ENCODE measurements at regions not wholly inside any gene's neighbourhood (a gene's known extent, or its start where the extent isn't known, plus 50 kb on each side); places are given as distances from the start of the nearest gene placed in this dataset.

GRCh38 chr2:440403-440740 lies 152.5 kb upstream of the ALKAL2 start:
- no peak overlapping the region for H3K27ac ChIP-seq (ENCODE audit: low read length)
- H3K36me3 ChIP-seq (ENCODE audit: control insufficient read depth, insufficient read depth, low read length), result no peaks in the 10 kb centered on the region
- no peaks in the 10 kb centered on the region for H3K27me3 ChIP-seq (ENCODE audit: control insufficient read depth, insufficient read depth, low read length)
- no CpG with 5 or more reads among the region's 4 CpGs for whole genome bisulfite sequencing (ENCODE audit: insufficient coverage, low lambda C conversion rate)
- H3K4me1 ChIP-seq (ENCODE audit: control insufficient read depth, insufficient read depth, low read length), result no peaks in the 10 kb centered on the region
- no peaks in the 10 kb centered on the region for H3K9me3 ChIP-seq (ENCODE audit: control insufficient read depth, low read depth, low read length)
- DNase-seq, result no peak
- H3K4me3 ChIP-seq (ENCODE audit: low read length), result no peak overlapping the region

- no peak for DNase-seq
- Histone ChIP-seq H3K27me3 (ENCODE audit: control insufficient read depth, insufficient read depth, low read length) (no peaks in the 10 kb centered on the region), H3K27ac (ENCODE audit: low read length) (no peak overlapping the region), H3K9me3 (ENCODE audit: control insufficient read depth, low read depth, low read length) (no peaks in the 10 kb centered on the region), H3K4me3 (ENCODE audit: low read length) (no peak overlapping the region), H3K4me1 (ENCODE audit: control insufficient read depth, insufficient read depth, low read length) (no peaks in the 10 kb centered on the region), H3K36me3 (ENCODE audit: control insufficient read depth, insufficient read depth, low read length) (no peaks in the 10 kb centered on the region)
- WGBS (ENCODE audit: insufficient coverage, low lambda C conversion rate), result no CpG with 5 or more reads among the region's 24 CpGs
Measured at GRCh38 chr2:439556-440402, 151.9 kb upstream of the ALKAL2 start.

- no CpG with 5 or more reads among the region's 17 CpGs for WGBS (ENCODE audit: insufficient coverage, low lambda C conversion rate)
- DNase-seq, result no peak
- H3K27me3 ChIP-seq (ENCODE audit: control insufficient read depth, insufficient read depth, low read length), result no peaks in the 10 kb centered on the region
- H3K27ac ChIP-seq (ENCODE audit: low read length), result no peak overlapping the region
- H3K9me3 ChIP-seq (ENCODE audit: control insufficient read depth, low read depth, low read length), result no peaks in the 10 kb centered on the region
- H3K36me3 ChIP-seq (ENCODE audit: control insufficient read depth, insufficient read depth, low read length), result no peaks in the 10 kb centered on the region
- no peak overlapping the region for H3K4me3 ChIP-seq (ENCODE audit: low read length)
- no peaks in the 10 kb centered on the region for H3K4me1 ChIP-seq (ENCODE audit: control insufficient read depth, insufficient read depth, low read length)
Measured at GRCh38 chr2:439077-439476, 151.2 kb upstream of the ALKAL2 start.

- Histone ChIP-seq H3K36me3 (ENCODE audit: control insufficient read depth, insufficient read depth, low read length) (no peaks in the 10 kb centered on the region), H3K4me3 (ENCODE audit: low read length) (no peak overlapping the region), H3K27ac (ENCODE audit: low read length) (no peak overlapping the region), H3K27me3 (ENCODE audit: control insufficient read depth, insufficient read depth, low read length) (no peaks in the 10 kb centered on the region), H3K4me1 (ENCODE audit: control insufficient read depth, insufficient read depth, low read length) (no peaks in the 10 kb centered on the region), H3K9me3 (ENCODE audit: control insufficient read depth, low read depth, low read length) (no peaks in the 10 kb centered on the region)
- peak in 1 of 2 donors; percentile 14 for DNase-seq
- 20% methylated on average over 1 of the region's 15 CpGs for WGBS (ENCODE audit: insufficient coverage, low lambda C conversion rate)
Measured at GRCh38 chr2:437756-438393, 150.0 kb upstream of the ALKAL2 start.

- H3K4me1 ChIP-seq (ENCODE audit: control insufficient read depth, insufficient read depth, low read length), result no peaks in the 10 kb centered on the region
- no peaks in the 10 kb centered on the region for H3K9me3 ChIP-seq (ENCODE audit: control insufficient read depth, low read depth, low read length)
- H3K27ac ChIP-seq (ENCODE audit: low read length), result no peak overlapping the region
- H3K27me3 ChIP-seq (ENCODE audit: control insufficient read depth, insufficient read depth, low read length), result no peaks in the 10 kb centered on the region
- DNase-seq, result no peak
- no peak overlapping the region for H3K4me3 ChIP-seq (ENCODE audit: low read length)
- no peaks in the 10 kb centered on the region for H3K36me3 ChIP-seq (ENCODE audit: control insufficient read depth, insufficient read depth, low read length)
- 70% methylated on average over 2 of the region's 5 CpGs for WGBS (ENCODE audit: insufficient coverage, low lambda C conversion rate)
Measured at GRCh38 chr2:437180-437579, 149.3 kb upstream of the ALKAL2 start.

GRCh38 chr2:436205-436604 lies 148.3 kb upstream of the ALKAL2 start:
- H3K4me1 ChIP-seq (ENCODE audit: control insufficient read depth, insufficient read depth, low read length), result no peaks in the 10 kb centered on the region
- no peak overlapping the region for H3K4me3 ChIP-seq (ENCODE audit: low read length)
- no peak for DNase-seq
- H3K27me3 ChIP-seq (ENCODE audit: control insufficient read depth, insufficient read depth, low read length), result no peaks in the 10 kb centered on the region
- H3K36me3 ChIP-seq (ENCODE audit: control insufficient read depth, insufficient read depth, low read length), result no peaks in the 10 kb centered on the region
- no peaks in the 10 kb centered on the region for H3K9me3 ChIP-seq (ENCODE audit: control insufficient read depth, low read depth, low read length)
- no peak overlapping the region for H3K27ac ChIP-seq (ENCODE audit: low read length)
- no CpG with 5 or more reads among the region's 14 CpGs for WGBS (ENCODE audit: insufficient coverage, low lambda C conversion rate)

GRCh38 chr2:434625-435024 lies 146.7 kb upstream of the ALKAL2 start:
- DNase-seq, result no peak

GRCh38 chr2:433216-433615 lies 145.3 kb upstream of the ALKAL2 start:
- no peak for DNase-seq
- H3K36me3 ChIP-seq (ENCODE audit: control insufficient read depth, insufficient read depth, low read length), result no peaks in the 10 kb centered on the region
- H3K27ac ChIP-seq (ENCODE audit: low read length), result no peak overlapping the region
- H3K27me3 ChIP-seq (ENCODE audit: control insufficient read depth, insufficient read depth, low read length), result no peaks in the 10 kb centered on the region
- no peaks in the 10 kb centered on the region for H3K9me3 ChIP-seq (ENCODE audit: control insufficient read depth, low read depth, low read length)
- no peaks in the 10 kb centered on the region for H3K4me1 ChIP-seq (ENCODE audit: control insufficient read depth, insufficient read depth, low read length)
- H3K4me3 ChIP-seq (ENCODE audit: low read length), result no peak overlapping the region
- WGBS (ENCODE audit: insufficient coverage, low lambda C conversion rate), result 80% methylated on average over 1 of the region's 4 CpGs

More at GRCh38 chr2:434625-435024, 146.7 kb upstream of the ALKAL2 start:
- Histone ChIP-seq H3K9me3 (ENCODE audit: control insufficient read depth, low read depth, low read length) (no peaks in the 10 kb centered on the region), H3K36me3 (ENCODE audit: control insufficient read depth, insufficient read depth, low read length) (no peaks in the 10 kb centered on the region), H3K27me3 (ENCODE audit: control insufficient read depth, insufficient read depth, low read length) (no peaks in the 10 kb centered on the region), H3K4me3 (ENCODE audit: low read length) (no peak overlapping the region), H3K4me1 (ENCODE audit: control insufficient read depth, insufficient read depth, low read length) (no peaks in the 10 kb centered on the region), H3K27ac (ENCODE audit: low read length) (no peak overlapping the region)

- Histone ChIP-seq H3K4me1 (ENCODE audit: control insufficient read depth, insufficient read depth, low read length) (no peaks in the 10 kb centered on the region), H3K27me3 (ENCODE audit: control insufficient read depth, insufficient read depth, low read length) (no peaks in the 10 kb centered on the region), H3K27ac (ENCODE audit: low read length) (no peak overlapping the region), H3K36me3 (ENCODE audit: control insufficient read depth, insufficient read depth, low read length) (no peaks in the 10 kb centered on the region), H3K9me3 (ENCODE audit: control insufficient read depth, low read depth, low read length) (peaks cover 7% of the 10 kb centered on the region), H3K4me3 (ENCODE audit: low read length) (no peak overlapping the region)
- WGBS (ENCODE audit: insufficient coverage, low lambda C conversion rate), result 100% methylated on average over 1 of the region's 20 CpGs
- no peak for DNase-seq
Measured at GRCh38 chr2:430291-431040, 142.6 kb upstream of the ALKAL2 start.

GRCh38 chr2:429575-430254 lies 141.8 kb upstream of the ALKAL2 start:
- Histone ChIP-seq H3K27ac (ENCODE audit: low read length) (no peak overlapping the region), H3K9me3 (ENCODE audit: control insufficient read depth, low read depth, low read length) (peaks cover 7% of the 10 kb centered on the region), H3K4me1 (ENCODE audit: control insufficient read depth, insufficient read depth, low read length) (no peaks in the 10 kb centered on the region), H3K36me3 (ENCODE audit: control insufficient read depth, insufficient read depth, low read length) (no peaks in the 10 kb centered on the region), H3K27me3 (ENCODE audit: control insufficient read depth, insufficient read depth, low read length) (no peaks in the 10 kb centered on the region), H3K4me3 (ENCODE audit: low read length) (no peak overlapping the region)
- WGBS (ENCODE audit: insufficient coverage, low lambda C conversion rate), result 85% methylated on average over 2 of the region's 19 CpGs
- DNase-seq, result no peak
